Neural progenitor cell (in vitro differentiated cells): ENCODE measurements at regions not wholly inside any gene's neighbourhood (a gene's known extent, or its start where the extent isn't known, plus 50 kb on each side); places are given as distances from the start of the nearest gene placed in this dataset.

Experiments
- DNase-seq: peaks from one replicate; pipeline ENCODE4 v3.0.0-alpha.2; 2016; ENCODE audit warnings: low spot score
- H2AFZ ChIP-seq: fragments of 200-600 bp; sonication (generic); replicated peaks from 2 replicates; pipeline ENCODE4 v1.6.1; 2016; ENCODE audit warnings: antibody characterized with exemption
- H3F3A ChIP-seq: fragments of 200-600 bp; sonication (generic); 2 replicates; pipeline ENCODE4 v1.6.1; 2016; ENCODE audit warnings: antibody characterized with exemption, low read depth
- H3K27ac ChIP-seq: fragments of 200-600 bp; sonication (generic); 2 replicates; pipeline ENCODE4 v1.5.1; 2016; ENCODE audit warnings: mild to moderate bottlenecking
- H3K27me3 ChIP-seq: fragments of 200-600 bp; sonication (generic); 2 replicates; pipeline ENCODE4 v1.6.1; 2016; ENCODE audit warnings: mild to moderate bottlenecking, moderate library complexity
- H3K36me3 ChIP-seq: fragments of 200-600 bp; sonication (generic); 2 replicates; pipeline ENCODE4 v1.5.1; 2016
- H3K4me1 ChIP-seq: fragments of 200-600 bp; sonication (generic); 2 replicates; pipeline ENCODE4 v1.6.1; 2016; ENCODE audit warnings: mixed run types
- H3K4me2 ChIP-seq: fragments of 200-600 bp; sonication (generic); 2 replicates; pipeline ENCODE4 v1.6.1; 2016
- H3K4me3 ChIP-seq: fragments of 200-600 bp; sonication (generic); 2 replicates; pipeline ENCODE4 v1.5.1; 2016
- H3K79me2 ChIP-seq: fragments of 200-600 bp; sonication (generic); 2 replicates; pipeline ENCODE4 v1.6.1; 2016; ENCODE audit warnings: low read depth
- H3K9ac ChIP-seq: fragments of 200-600 bp; sonication (generic); 2 replicates; pipeline ENCODE4 v1.6.1; 2016
- H3K9me3 ChIP-seq: fragments of 200-600 bp; sonication (generic); 2 replicates; pipeline ENCODE4 v1.5.1; 2016; ENCODE audit warnings: low read depth
- H4K20me1 ChIP-seq: fragments of 200-600 bp; sonication (generic); 2 replicates; pipeline ENCODE4 v1.6.1; 2016; ENCODE audit warnings: low read depth
- H3K27ac Mint-ChIP-seq: 3 replicates; pipeline ENCODE4 v1.8.0; 2021; ENCODE audit warnings: mixed read lengths
- H3K27me3 Mint-ChIP-seq: 2 replicates; pipeline ENCODE4 v1.8.0; 2022; ENCODE audit warnings: low read depth, mild to moderate bottlenecking, inconsistent platforms, moderate library complexity, mixed read lengths; ENCODE audit not compliant: insufficient read depth
- H3K36me3 Mint-ChIP-seq: 3 replicates; pipeline ENCODE4 v1.8.0; 2021; ENCODE audit warnings: mixed read lengths
- H3K4me1 Mint-ChIP-seq: 3 replicates; pipeline ENCODE4 v1.8.0; 2021; ENCODE audit warnings: mixed read lengths
- H3K4me3 Mint-ChIP-seq: 3 replicates; pipeline ENCODE4 v1.8.0; 2021; ENCODE audit warnings: mild to moderate bottlenecking, moderate library complexity, mixed read lengths
- H3K9me3 Mint-ChIP-seq: 3 replicates; pipeline ENCODE4 v1.8.0; 2020; ENCODE audit warnings: mixed read lengths
- EZH2 ChIP-seq: fragments of 200-600 bp; sonication (generic); IDR thresholded peaks from 2 replicates; pipeline ENCODE4 v1.6.1; 2017; ENCODE audit warnings: antibody characterized with exemption, mild to moderate bottlenecking, moderate library complexity
- EZH2phosphoT487 ChIP-seq: fragments of 200-600 bp; sonication (generic); IDR thresholded peaks from 2 replicates; pipeline ENCODE4 v1.6.1; 2017; ENCODE audit warnings: antibody characterized with exemption
- TF ChIP-seq, protein P1 (sequence below): fragments of 200-600 bp; sonication (generic); IDR thresholded peaks from 2 replicates; pipeline ENCODE4 v1.5.1; 2017; ENCODE audit warnings: antibody characterized with exemption, mild to moderate bottlenecking

DNA sequence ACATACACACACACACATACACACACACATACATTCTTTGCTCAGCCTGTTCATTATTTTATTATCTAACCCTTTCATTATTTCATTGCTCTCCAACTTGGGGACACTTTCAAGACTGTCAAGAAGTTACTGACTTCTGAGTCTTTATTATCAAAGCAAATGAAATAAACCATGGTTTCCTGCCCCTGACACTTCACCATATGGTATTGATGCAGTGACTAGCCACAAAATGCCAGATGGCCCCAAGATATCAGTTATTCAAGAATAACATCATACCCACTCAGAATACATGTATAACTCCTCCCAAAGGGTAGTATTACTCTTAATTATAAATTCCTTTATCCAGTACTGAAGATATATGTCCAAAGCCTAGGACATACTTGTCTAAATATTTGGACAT is 197.3 kb downstream of the MRPL39 start:
- H3K27ac ChIP-seq: no peak overlapping the region
- H4K20me1 ChIP-seq: no peaks in the 10 kb centered on the region
- H3K36me3 ChIP-seq: no peaks in the 10 kb centered on the region
- H3K4me1 ChIP-seq: no peaks in the 10 kb centered on the region
- no peaks in the 10 kb centered on the region for H3K36me3 Mint-ChIP-seq
- H2AFZ ChIP-seq: no peak overlapping the region
- no peaks in the 10 kb centered on the region for H3K9me3 Mint-ChIP-seq
- H3K27me3 Mint-ChIP-seq: no peaks in the 10 kb centered on the region
- no peak overlapping the region for H3K4me3 Mint-ChIP-seq
- TF ChIP-seq, protein P1, sequence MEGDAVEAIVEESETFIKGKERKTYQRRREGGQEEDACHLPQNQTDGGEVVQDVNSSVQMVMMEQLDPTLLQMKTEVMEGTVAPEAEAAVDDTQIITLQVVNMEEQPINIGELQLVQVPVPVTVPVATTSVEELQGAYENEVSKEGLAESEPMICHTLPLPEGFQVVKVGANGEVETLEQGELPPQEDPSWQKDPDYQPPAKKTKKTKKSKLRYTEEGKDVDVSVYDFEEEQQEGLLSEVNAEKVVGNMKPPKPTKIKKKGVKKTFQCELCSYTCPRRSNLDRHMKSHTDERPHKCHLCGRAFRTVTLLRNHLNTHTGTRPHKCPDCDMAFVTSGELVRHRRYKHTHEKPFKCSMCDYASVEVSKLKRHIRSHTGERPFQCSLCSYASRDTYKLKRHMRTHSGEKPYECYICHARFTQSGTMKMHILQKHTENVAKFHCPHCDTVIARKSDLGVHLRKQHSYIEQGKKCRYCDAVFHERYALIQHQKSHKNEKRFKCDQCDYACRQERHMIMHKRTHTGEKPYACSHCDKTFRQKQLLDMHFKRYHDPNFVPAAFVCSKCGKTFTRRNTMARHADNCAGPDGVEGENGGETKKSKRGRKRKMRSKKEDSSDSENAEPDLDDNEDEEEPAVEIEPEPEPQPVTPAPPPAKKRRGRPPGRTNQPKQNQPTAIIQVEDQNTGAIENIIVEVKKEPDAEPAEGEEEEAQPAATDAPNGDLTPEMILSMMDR: no peak
- TF ChIP-seq EZH2 (no peak), EZH2phosphoT487 (no peak)
- H3K9ac ChIP-seq: no peak overlapping the region
- H3K27ac Mint-ChIP-seq: no peak overlapping the region
- no peak for DNase-seq
- no peaks in the 10 kb centered on the region for H3F3A ChIP-seq
- no peaks in the 10 kb centered on the region for H3K79me2 ChIP-seq
- H3K4me2 ChIP-seq: no peak overlapping the region
- H3K4me3 ChIP-seq: no peak overlapping the region
- H3K4me1 Mint-ChIP-seq: no peaks in the 10 kb centered on the region
- H3K9me3 ChIP-seq: no peaks in the 10 kb centered on the region
- H3K27me3 ChIP-seq: no peaks in the 10 kb centered on the region

GRCh38 chr21:25408666-25409065 is 198.6 kb downstream of the MRPL39 start:
- TF ChIP-seq EZH2: no peak
- no peak overlapping the region for H3K4me3 ChIP-seq
- Mint-ChIP-seq H3K36me3 (no peaks in the 10 kb centered on the region), H3K9me3 (no peaks in the 10 kb centered on the region), H3K4me1 (no peaks in the 10 kb centered on the region), H3K27me3 (no peaks in the 10 kb centered on the region), H3K27ac (no peak overlapping the region), H3K4me3 (no peak overlapping the region)
- no peaks in the 10 kb centered on the region for H3K79me2 ChIP-seq
- no peak overlapping the region for H2AFZ ChIP-seq
- no peak overlapping the region for H3K9ac ChIP-seq
- H3K9me3 ChIP-seq: no peaks in the 10 kb centered on the region
- no peaks in the 10 kb centered on the region for H3K27me3 ChIP-seq
- no peaks in the 10 kb centered on the region for H4K20me1 ChIP-seq
- H3K4me1 ChIP-seq: no peaks in the 10 kb centered on the region
- H3K36me3 ChIP-seq: no peaks in the 10 kb centered on the region
- no peak overlapping the region for H3K4me2 ChIP-seq
- no peaks in the 10 kb centered on the region for H3F3A ChIP-seq
- no peak for DNase-seq
- no peak overlapping the region for H3K27ac ChIP-seq

DNA sequence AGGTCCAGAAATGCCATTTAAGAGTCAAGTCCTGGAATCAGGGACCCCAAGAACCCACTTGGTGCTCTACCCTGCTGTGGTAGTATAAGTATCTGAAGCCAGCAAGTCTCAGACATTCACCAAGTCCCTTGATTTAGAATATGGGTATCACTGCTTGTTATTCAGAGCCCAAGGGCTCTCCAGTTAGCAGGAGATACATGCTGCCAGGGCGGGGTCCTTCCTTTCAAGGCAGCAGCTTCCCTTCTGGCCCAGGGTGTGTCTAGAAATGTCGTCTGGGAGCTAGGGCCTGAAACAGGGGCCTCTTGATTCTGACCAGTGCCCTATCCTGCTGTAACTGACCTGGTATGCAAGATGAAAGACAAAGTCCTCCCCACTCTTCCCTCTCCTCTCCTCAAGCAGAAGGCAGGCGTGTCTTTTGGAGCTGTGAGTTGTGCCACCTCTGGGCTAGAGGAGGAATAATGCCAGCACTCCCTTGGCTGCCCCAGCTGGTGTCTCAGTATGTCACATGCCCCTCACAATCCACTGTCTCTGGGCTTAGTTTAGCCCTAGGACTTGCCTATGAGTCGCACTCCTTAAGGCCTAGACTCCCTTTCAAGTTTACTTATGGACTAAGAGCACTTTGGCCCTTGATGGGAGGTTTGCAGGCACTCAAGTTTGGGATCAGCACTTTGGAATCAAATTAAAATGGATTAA is 200.2 kb downstream of the MRPL39 start:
- H2AFZ ChIP-seq: no peak overlapping the region
- Mint-ChIP-seq H3K27me3 (no peaks in the 10 kb centered on the region), H3K27ac (no peak overlapping the region), H3K36me3 (no peaks in the 10 kb centered on the region), H3K4me3 (no peak overlapping the region), H3K9me3 (no peaks in the 10 kb centered on the region), H3K4me1 (no peaks in the 10 kb centered on the region)
- H3F3A ChIP-seq: no peaks in the 10 kb centered on the region
- no peaks in the 10 kb centered on the region for H3K4me1 ChIP-seq
- H3K79me2 ChIP-seq: no peaks in the 10 kb centered on the region
- TF ChIP-seq, protein P1: no peak
- no peak for TF ChIP-seq EZH2
- no peak for TF ChIP-seq EZH2phosphoT487
- H3K9me3 ChIP-seq: no peaks in the 10 kb centered on the region
- no peak overlapping the region for H3K4me3 ChIP-seq
- no peak overlapping the region for H3K4me2 ChIP-seq
- DNase-seq: no peak
- H3K27ac ChIP-seq: no peak overlapping the region
- H3K9ac ChIP-seq: no peak overlapping the region
- no peaks in the 10 kb centered on the region for H4K20me1 ChIP-seq
- H3K36me3 ChIP-seq: no peaks in the 10 kb centered on the region
- H3K27me3 ChIP-seq: no peaks in the 10 kb centered on the region

DNA sequence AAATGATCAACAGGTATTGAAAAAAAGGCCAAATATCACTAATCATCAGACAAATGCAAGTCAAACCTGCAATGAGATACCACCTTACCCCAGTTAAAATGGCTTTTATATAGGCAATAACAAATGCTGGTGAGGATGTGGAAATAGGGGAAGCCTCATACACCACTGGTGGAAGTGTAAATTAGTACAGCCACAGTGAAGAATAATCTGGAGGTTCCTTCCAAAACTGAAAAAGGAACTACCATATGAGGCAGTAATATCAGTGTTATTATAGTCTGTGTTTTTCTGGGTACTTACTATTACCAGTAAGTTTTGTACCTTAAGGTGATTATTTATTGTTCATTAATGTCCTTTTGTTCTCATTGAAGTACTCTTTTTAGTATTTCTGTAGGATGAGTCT is 201.3 kb downstream of the MRPL39 start:
- Histone ChIP-seq H3K4me1 (no peaks in the 10 kb centered on the region), H3K27me3 (no peaks in the 10 kb centered on the region), H3K79me2 (no peaks in the 10 kb centered on the region), H4K20me1 (no peaks in the 10 kb centered on the region), H3K27ac (no peak overlapping the region), H3K4me3 (no peak overlapping the region), H3F3A (no peaks in the 10 kb centered on the region), H3K36me3 (no peaks in the 10 kb centered on the region), H3K9me3 (no peaks in the 10 kb centered on the region), H2AFZ (no peak overlapping the region), H3K4me2 (no peak overlapping the region), H3K9ac (no peak overlapping the region)
- H3K36me3 Mint-ChIP-seq: no peaks in the 10 kb centered on the region
- H3K27ac Mint-ChIP-seq: no peak overlapping the region
- TF ChIP-seq, protein P1: no peak
- TF ChIP-seq EZH2phosphoT487 (no peak), EZH2 (no peak)
- no peaks in the 10 kb centered on the region for H3K27me3 Mint-ChIP-seq
- no peak overlapping the region for H3K4me3 Mint-ChIP-seq
- no peaks in the 10 kb centered on the region for H3K4me1 Mint-ChIP-seq
- H3K9me3 Mint-ChIP-seq: no peaks in the 10 kb centered on the region
- no peak for DNase-seq
